ENCODE measurements at regions not wholly inside any gene's neighbourhood (a gene's known extent, or its start where the extent isn't known, plus 50 kb on each side); places are given as distances from the start of the nearest gene placed in this dataset.

GRCh38 chr11:131165036-131165435 lies 205.4 kb upstream of the NTM start:
- no peak overlapping the region for H3K27ac ChIP-seq (replicated peaks)
- no peak overlapping the region for H3K4me3 ChIP-seq (replicated peaks; ENCODE audit: insufficient read depth, low read length)
- no peak for DNase-seq (ENCODE audit: low read depth in 1 of 2, low spot score in 1 of 2)
- TF ChIP-seq SPI1 (IDR thresholded peaks at IDR 0.05; ENCODE audit: borderline replicate concordance, low read depth) (no peak), CTCF (IDR thresholded peaks at IDR 0.05; ENCODE audit: insufficient read depth, low read length) (no peak), REST (IDR thresholded peaks at IDR 0.05; ENCODE audit: insufficient replicate concordance, low read depth) (no peak)
- no peaks in the 10 kb centered on the region for H3K27me3 ChIP-seq (ENCODE audit: insufficient read depth, poor library complexity, severe bottlenecking)

GRCh38 chr11:131168839-131169713 lies 201.3 kb upstream of the NTM start:
- no peak for DNase-seq (ENCODE audit: low read depth in 1 of 2, low spot score in 1 of 2)
- no peaks in the 10 kb centered on the region for H3K27me3 ChIP-seq (ENCODE audit: insufficient read depth, poor library complexity, severe bottlenecking)
- no peak overlapping the region for H3K27ac ChIP-seq (replicated peaks)
- TF ChIP-seq GABPA (IDR thresholded peaks at IDR 0.05; ENCODE audit: low read depth) (no peak), REST (IDR thresholded peaks at IDR 0.05; ENCODE audit: insufficient replicate concordance, low read depth) (no peak), CTCF (IDR thresholded peaks at IDR 0.05; ENCODE audit: insufficient read depth, low read length) (no peak), POLR2AphosphoS5 (IDR thresholded peaks at IDR 0.05; ENCODE audit: low read depth) (no peak), SPI1 (IDR thresholded peaks at IDR 0.05; ENCODE audit: borderline replicate concordance, low read depth) (no peak)
- H3K4me3 ChIP-seq (replicated peaks; ENCODE audit: insufficient read depth, low read length) = no peak overlapping the region

- H3K4me3 ChIP-seq (replicated peaks; ENCODE audit: insufficient read depth, low read length) = no peak overlapping the region
- no peak overlapping the region for H3K27ac ChIP-seq (replicated peaks)
- TF ChIP-seq CTCF (IDR thresholded peaks at IDR 0.05; ENCODE audit: insufficient read depth, low read length) (no peak), REST (IDR thresholded peaks at IDR 0.05; ENCODE audit: insufficient replicate concordance, low read depth) (no peak), GABPA (IDR thresholded peaks at IDR 0.05; ENCODE audit: low read depth) (no peak), SPI1 (IDR thresholded peaks at IDR 0.05; ENCODE audit: borderline replicate concordance, low read depth) (no peak), POLR2AphosphoS5 (IDR thresholded peaks at IDR 0.05; ENCODE audit: low read depth) (no peak)
- no peak for DNase-seq (ENCODE audit: low read depth in 1 of 2, low spot score in 1 of 2)
- no peaks in the 10 kb centered on the region for H3K27me3 ChIP-seq (ENCODE audit: insufficient read depth, poor library complexity, severe bottlenecking)
Observed at GRCh38 chr11:131172011-131172410, 198.4 kb upstream of the NTM start.

Measured in HL-60 (cell line).